MM.1S (cell line): ENCODE measurements at regions not wholly inside any gene's neighbourhood (a gene's known extent, or its start where the extent isn't known, plus 50 kb on each side); places are given as distances from the start of the nearest gene placed in this dataset.

ENCODE experiments used
- CTCF ChIP-seq: fragments of 300-600 bp; sonication (generic); IDR thresholded peaks from 2 replicates; pipeline ENCODE4 v1.5.1; 2016; ENCODE audit warnings: antibody characterized with exemption, low read length, mixed read lengths
- EZH2 ChIP-seq: fragments of 300-600 bp; sonication (generic); optimal IDR thresholded peaks from 2 replicates; pipeline ENCODE3; 2017; ENCODE audit warnings: low read depth, mild to moderate bottlenecking, antibody characterized with exemption, low read length, mixed read lengths

GRCh38 chr3:18061737-18062656 is 319.6 kb upstream of the TBC1D5 start:
- no peak for TF ChIP-seq CTCF
- TF ChIP-seq EZH2: no peak
